Stimulated activated CD8-positive, alpha-beta memory T cell treated with anti-CD3 and anti-CD28 coated beads, Interleukin-12 subunit alpha, Interleukin-12 subunit beta, amount 100 ng/mL, for 4 hours (primary cell): ENCODE measurements at regions not wholly inside any gene's neighbourhood (a gene's known extent, or its start where the extent isn't known, plus 50 kb on each side); places are given as distances from the start of the nearest gene placed in this dataset.
"Not testable (repeated sequence)": the region's sequence is repeated elsewhere in the genome, so short reads cannot be mapped to it uniquely, and the experiment has no call there.

ENCODE experiments used
- DNase-seq: peaks from one replicate; pipeline ENCODE4 v3.0.0-alpha.2; 2020; ENCODE audit warnings: low read depth

DNA sequence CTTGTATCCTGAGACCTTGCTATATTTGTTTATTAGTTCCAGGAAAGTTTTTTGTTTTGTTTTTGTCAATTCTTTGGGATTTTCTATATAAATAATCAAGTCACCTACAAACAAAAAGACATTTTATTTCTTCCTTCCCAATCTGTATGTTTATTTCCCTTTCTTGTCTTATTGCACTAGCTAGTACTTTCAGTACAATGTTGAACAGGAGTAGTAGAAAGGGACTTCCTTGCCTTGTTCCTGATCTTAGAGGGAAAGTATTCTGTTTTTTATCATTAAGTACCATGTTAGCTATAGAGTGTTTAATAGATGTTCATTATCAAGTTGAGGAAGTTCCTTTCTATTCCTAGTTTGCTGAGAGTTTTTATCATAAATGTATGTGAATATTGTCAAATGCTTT, 119.5 kb upstream of the TLE4 start:
- no peak for DNase-seq

DNA sequence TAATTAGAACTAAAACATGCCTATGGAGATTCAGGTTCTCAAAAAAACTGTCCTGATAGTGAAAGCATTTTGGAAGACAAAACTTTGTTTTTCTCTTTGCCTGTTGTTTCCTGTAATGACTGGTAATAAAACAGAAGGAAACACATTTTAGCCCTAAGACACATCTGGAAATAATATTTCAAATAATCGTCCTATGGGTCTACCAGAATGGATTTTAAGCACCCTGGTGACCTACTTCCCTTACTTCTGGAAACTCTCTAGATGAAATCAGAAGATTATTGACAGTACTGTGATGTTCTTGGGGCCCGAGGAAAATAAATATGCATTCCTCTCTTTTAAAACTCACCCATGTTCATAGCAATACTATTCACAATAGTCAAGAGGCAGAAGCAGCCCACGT, 110.1 kb upstream of the TLE4 start:
- no peak for DNase-seq

DNA sequence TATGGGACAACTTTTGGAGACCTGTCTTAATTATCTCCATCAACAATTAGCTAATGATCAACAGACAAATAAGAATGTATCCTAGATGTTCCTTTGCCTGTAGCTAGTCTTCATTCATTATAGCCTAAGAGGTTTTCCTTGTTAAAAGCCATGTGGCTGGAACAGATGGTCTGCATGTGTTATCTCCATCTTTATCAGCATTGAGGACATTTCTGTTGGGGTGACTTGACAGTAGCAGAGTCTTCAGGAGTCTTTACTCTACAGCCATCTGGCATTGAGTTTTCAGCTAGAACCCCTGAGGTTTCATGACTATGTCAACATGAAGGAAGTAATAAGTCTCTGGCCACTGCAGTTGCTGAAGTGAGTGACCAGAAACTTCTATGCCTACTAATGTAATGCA, 106.6 kb upstream of the TLE4 start:
- DNase-seq, result no peak

DNA sequence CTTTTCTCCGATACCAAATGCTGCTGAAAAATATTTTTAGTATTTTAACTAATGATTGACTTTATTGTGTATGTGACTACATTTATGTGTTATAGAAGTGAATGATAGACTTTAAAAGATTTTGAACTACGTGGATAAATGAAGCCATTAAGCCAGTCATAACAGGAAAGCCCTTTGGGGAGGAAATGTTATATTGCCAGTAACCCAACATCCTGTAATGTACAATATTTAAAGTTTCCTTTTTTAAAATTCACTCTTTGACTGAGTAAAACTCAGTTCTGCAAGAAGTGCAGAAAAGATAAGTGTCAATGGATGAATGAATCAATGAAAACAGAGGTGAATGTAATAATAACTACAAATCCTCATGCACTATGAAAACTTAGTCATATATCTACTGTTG, 102.6 kb upstream of the TLE4 start:
- no peak for DNase-seq

DNA sequence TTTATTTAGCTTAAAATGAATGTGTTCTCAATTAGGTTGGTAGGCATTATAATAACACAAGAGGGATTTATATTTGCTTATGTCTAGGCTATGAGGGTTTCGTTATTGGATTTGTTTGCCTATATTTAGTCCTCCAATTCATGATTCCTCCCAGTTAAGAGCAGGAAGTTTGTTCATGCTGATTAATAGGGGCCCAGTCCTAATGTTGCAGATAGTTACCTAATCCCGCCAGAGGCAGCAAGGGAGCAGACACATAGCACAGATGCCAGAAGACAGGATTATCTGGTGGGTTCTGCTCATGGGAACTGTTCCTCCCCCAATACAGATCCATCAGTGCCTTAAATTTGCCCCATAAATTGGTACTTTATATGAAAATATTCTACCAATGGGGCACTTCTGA, 100.8 kb upstream of the TLE4 start:
- no peak for DNase-seq

DNA sequence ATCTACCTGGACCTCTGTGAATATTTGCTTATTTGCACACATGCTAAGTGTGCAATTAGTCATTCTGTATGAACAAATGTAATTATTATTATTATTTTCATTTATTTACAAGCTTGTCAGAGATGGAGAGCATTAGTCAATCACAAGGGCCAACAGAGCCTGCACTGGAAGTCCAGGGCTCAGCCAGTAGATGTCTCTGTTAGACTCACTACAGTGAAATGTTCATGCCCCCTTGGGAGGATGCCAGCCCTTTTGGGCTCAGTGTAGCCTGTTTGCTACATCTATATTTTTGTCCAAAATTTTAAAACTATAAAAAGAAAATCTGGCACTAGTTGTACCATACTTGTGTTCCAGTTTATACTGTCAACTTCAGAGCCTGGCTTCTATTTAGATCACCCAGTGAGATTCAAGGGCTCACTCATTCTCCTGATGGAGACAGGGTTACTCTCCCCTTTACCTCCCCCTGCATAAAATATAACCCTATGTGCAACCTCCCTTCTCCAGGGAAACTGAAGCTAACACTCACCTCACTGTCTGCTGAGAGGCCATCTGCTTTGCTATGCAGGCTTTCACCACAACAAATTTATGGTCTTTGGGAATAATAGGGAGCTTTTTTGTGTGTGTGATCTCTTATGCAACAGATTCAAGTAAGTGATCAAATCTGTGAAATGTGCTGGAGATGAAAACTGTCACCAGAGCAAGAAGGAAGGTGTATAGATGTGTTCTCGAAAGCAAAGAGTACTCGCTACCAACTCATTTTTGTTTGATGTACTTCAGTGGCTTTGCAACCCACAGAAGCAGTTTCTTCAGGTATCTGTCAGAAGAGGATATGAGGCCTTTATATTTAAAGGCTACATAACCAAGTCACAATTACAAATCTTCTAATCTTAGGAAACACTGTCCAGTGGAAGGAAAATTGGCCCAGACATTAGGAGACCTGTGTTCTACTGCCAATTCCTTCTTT, 99.9 kb upstream of the TLE4 start:
- DNase-seq, result no peak

DNA sequence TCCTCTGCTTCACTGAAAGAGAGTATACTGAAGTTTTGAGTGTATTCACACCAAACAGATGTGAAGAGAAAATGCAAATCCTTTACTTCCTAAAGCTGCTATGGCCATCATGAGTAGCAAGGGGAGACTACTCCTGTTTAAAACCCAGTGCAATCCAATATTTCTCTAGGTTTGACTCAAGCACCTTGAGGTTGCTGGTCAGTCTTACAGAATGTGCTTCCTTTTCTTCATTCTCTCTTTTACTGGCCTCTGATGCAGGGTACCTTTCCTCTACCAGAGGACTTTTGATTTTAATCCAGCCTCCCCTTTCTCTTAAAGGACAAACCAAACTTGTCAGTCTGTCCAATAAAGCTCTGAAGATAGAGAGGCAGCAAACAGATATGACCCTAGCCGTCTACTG, 98.1 kb upstream of the TLE4 start:
- no peak for DNase-seq

DNA sequence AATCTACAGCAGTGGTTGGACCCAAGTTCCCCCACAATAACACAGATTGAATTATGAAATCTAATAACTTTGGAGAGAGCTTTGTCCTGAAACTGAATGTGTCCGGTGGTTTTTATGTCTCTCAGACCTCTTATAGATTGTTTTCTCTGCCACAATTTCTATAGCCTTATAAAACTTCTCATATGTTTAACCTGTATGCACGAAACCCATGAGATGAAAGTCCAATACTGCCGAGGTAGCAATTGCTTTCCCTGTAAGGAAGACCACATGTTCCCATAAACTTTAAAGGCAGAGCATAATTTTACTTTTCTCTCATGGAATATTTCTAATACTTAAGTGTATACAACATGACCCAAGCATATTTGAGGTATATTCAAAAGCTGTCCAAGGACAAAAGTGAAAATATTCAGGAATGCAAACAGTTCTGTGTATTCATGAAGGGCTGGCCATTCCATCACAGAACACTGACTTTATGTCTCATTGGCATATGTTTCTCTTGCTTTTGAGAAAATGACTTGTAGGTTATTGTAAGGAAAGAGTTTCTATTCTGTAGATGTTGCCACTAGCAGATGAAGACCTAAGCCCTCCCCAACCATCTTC, 94.4 kb upstream of the TLE4 start:
- DNase-seq, result no peak

DNA sequence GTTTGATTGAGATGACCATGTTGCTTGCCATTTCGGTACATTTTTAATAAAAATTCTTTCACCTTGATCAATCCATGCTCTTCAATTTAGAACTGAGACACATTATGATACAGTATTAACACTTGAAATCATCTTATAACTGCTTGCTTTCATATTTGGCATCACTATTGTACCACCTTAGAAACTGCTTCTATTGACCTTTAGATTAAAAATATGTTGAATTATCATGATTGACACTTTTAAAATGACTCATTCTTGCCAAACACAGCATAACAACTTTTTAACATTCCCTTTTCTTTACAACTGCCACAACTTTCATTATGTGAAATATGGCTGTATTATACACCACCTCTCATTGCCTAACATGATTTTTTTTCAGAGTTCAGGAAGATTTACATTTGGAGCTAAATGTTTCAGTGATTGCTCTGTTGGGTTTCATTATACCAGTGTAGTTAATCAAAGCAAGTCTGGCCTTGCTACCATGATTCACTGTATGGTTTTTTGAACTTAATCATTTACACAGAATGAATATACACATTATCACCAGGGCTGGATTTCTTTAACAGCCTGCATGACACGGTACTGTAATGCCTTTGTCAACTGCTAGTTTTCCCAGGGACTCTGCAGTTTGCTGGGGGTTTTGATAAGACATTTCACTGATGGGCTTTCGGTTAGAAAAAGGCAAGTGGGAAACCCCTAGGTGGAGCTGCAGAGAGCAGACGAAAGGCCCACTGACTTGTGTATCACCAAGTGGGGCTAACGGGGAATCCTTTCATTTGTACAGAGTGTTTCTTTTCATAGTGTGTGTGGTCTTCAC, 93.6 kb upstream of the TLE4 start:
- DNase-seq, result no peak

DNA sequence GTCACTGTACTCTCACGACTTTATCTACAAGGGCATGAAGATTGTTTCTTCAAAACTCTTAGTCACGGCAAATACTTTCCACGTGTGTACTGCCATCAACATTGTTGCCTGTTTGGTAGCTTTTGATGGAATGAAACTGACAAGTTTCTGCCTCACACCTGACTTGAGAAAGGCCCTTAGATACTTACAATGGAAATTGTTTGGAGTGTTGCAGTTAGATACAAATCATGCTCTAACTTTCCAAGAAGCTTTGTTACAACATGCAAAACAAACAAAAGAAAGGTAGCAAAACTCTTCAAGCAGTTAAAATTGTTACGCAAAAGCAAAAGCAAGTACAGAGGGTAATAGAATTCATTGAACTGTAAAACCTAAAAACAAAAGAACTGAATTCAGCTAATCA, 91.1 kb upstream of the TLE4 start:
- DNase-seq, result no peak

DNA sequence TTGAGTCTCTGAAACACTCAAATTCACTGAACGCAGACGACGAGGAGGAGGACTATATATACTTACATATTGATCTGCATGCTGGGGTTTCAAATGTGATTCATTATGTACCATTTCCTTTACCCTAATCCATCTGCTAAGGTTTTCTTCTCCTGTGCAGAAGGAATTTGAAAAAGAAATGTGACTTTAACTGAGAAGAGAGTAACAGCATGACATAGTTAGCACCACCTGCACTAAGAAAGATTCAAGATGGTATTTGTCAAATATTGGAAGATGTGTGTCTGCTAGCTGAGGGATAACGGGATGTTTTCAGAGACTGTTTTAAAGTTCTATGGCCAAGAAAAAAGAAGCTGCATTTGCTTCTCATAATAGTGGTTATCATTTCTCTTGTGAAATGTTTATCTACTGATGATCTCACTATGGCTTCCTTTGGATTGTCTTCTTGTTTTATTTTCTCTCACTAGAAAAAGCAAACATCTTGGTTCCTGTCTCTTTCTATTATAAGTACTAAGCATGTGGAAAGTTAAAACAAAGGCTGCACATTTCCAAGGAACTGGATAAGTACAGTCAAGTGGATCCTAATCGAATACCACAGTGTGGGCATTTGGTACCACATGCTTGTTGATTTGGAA, 89.8 kb upstream of the TLE4 start:
- no peak for DNase-seq

DNA sequence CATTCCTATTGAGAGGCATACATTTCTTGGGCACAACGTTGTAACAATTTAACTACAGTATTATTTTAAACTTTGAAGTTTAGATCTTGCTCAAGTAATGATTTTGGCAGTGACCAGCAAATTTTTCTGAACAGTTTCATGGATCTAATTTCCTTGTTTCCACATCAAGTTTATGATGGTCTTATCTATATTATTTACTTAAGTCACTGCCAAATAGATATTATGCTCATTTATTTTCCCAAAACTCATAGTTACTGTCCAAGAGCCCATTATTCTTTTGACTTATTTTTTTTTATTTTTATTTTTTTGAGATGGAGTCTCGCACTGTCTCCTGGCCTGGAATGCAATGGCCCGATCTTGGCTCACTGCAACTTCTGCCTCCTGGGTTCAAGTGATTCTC, 86.5 kb upstream of the TLE4 start:
- DNase-seq, result no peak

DNA sequence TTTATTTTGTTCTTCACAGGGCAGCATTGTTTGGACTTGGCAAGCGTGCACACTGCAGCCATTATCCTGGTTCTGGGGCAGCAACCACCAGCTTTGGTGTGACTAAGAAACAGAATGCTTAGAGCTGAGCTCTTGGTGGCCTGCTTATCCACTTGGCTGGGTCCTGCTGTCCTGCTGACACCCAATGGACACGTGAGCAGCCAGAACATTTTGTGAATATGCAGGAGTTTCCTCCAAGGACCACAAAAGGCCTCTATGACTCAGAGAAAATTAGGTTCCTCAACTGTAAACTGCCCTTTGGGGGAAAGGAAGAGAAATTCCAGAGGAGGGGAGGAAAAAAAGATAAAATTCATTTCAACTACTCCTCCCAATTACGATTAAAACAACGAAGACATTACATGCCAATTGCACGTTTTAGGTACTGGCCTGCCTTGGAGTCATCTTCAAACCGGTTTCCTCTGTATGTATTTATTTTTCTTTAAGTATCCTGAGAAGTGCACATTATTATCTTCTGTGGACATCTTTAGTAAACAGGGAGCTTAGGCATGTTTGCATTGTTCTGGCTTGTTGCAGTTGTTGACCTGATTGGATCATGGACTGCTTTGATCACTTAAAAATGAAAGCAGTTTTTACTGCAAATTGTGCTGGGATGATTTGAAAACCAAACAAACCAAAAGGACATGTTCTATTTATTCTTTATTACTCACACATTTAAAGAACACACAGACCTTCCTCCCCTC, 82.3 kb upstream of the TLE4 start:
- DNase-seq, result no peak

DNA sequence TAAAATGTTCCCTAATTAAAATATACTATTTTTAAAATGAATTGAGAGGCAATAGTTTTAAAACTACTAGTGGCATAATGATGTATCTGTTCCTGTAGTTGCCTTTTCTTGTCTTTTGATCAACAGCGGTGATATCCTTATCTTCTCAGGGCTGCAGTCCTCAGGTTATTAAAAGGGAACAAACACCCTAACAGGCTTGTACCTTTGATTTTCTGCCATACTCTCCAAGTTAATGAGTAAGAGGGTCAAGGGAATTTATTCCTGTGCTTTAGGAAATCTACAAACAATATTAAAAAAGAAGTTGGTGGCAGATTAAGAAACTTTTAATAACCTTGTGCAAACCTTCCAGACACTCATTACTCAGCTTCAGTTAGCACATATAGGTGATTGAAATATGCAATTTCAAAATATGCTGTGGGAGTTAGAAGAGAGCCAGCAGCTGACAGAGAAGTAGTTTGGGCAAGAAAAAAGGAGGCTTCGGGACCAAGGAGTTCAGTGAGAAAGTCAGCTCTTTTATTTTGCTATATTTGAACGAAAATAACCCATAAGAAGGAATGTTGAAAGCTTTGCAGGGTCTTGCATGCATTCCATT, 81.0 kb upstream of the TLE4 start:
- no peak for DNase-seq

DNA sequence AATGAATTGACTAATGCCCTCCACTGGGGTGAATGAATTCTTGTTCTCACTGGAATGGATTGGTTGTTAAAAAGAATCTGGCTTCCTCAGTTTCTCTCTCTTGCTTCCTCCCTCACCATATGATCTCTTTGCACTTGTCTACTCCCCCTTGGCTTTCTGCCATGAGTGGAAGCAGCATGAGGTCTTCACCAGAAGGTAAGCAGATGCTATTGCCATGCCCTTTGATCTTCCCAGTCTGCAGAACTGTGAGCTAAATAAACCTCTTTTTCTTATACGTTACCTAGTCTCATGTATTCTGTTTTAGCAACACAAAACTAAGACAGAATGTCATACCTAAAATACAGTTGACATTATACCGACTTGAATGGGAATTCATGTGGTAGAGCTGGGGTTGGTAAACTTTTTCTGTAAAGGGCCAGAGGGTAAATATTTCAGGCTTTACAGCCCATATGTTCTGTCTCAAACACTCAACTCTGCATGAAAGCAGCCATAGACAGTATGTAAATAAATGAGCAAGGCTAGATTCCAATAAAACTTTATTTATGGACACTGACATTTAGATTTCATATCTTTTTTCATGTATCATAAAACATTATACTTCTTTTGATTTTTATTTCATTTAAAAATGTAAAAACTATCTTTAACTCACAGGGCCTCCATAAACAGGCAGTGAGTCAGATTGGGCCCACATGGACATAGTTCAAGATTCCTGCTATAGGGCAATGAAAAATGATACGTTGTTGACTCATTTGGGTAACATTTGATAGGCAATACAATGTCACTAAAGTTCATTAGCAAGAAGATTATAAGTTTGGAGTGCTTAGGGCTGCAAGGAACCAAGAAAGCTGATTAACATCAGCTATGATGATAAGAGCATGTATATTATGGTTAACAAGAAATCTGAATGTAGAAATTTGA, 79.4 kb upstream of the TLE4 start:
- DNase-seq, result no peak

DNA sequence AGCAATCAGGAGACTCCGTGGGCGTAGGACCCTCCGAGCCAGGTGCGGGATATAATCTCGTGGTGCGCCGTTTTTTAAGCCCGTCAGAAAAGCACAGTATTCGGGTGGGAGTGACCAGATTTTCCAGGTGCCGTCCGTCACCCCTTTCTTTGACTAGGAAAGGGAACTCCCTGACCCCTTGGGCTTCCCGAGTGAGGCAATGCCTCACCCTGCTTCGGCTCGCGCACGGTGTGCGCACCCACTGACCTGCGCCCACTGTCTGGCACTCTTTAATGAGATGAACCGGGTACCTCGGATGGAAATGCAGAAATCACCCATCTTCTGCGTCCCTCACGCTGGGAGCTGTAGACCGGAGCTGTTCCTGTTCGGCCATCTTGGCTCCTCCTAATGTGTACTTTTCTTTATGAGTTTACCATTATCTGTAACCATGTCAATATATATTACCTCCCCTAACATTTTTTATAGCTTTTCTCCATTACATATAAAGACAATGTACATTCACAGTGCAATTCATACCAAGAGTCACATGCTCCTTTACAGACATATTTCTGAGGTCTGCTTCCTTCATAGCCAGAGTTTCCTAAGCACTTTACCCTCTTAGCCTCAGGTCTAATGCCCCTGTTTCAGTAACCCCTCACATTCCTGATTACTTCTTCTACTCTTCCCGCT, 71.4 kb upstream of the TLE4 start:
- DNase-seq, result not testable (repeated sequence)

DNA sequence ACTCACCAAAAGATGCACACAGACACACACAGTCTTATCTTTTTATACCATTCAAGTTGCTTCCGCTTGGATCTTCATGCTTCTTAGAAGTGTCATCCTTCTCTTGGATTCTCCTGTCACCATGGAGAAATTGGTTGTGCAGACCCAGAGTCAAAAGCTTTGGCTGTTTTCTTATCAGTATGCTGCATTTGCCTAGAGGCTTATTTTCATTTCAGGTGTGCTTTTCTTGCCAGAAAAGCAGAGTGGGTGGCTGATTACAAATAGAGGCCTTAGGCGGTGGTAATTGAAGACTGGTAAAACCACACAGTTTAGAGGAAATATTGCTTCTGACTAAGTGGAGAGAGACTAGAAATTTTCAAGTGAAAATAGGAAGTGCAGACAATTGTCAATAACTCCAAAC, 70.2 kb upstream of the TLE4 start:
- DNase-seq, result no peak

DNA sequence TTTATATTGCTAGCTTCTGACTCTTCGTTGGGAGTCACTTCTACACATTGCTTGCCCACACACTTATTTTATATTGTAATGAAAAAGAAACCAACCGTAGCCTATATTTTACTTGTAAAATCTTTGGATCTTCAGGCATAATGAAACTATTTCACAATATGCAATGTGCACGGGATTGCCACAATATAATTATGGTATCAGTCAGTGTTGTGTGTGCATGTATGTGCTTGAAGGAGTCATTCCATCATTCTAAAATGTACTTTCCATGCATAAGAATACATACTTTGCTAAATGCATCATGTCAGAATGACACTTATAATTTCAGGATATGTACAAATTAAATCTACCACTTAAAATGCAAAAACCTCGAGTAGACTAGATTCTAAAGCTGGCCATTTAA, 64.0 kb upstream of the TLE4 start:
- DNase-seq, result no peak

DNA sequence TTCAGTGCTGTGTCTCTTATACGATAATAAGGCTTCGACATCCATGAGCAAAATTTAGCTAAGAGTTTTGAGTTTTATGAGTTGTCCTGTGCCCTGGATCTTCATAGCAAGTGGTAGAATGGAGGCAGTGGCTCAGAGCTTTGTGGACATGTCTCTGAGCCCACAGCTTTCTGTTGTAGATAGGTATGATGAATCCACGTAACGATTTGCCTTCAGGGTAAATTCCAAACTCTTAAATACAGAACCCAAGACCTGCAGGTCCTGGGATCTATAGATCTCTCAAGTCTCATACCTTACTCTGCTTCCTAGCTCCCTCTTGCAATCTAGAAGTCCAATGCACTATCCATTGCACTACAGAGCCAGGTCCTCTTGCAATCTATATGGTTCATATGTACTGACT, 59.5 kb upstream of the TLE4 start:
- no peak for DNase-seq
